H1 (cell line): ENCODE measurements at regions not wholly inside any gene's neighbourhood (a gene's known extent, or its start where the extent isn't known, plus 50 kb on each side); places are given as distances from the start of the nearest gene placed in this dataset.

ENCODE experiments used
- CTCF ChIA-PET: fragments of 300-600 bp; sonication (Branson Sonifier 250); formaldehyde crosslinking; loops from one replicate; lab custom pipeline; 2021; ENCODE audit not compliant: partially characterized antibody; lab: Charles Lee
- POLR2A ChIA-PET: fragments of 300-600 bp; sonication (Branson Sonifier 250); formaldehyde crosslinking; loops from one replicate; lab custom pipeline; 2021; ENCODE audit warnings: inconsistent platforms; ENCODE audit not compliant: partially characterized antibody; lab: Charles Lee
- DNase-seq, 2 experiments: peaks; one replicate each; pipeline versions ENCODE4 v3.0.0 to v3.0.0-alpha.2; 2010 to 2022; ENCODE audit warnings: low spot score in 2 of 2, low read depth in 1 of 2, mixed read lengths in 1 of 2
- FAIRE-seq: peaks from 2 replicates; lab custom pipeline; 2011; peaks lifted over from hg19 to GRCh38; lab: Jason Lieb, UNC
- H2AFZ ChIP-seq: 2 replicates; pipeline ENCODE4 v1.8.1; 2012; ENCODE audit warnings: low read length, inconsistent platforms
- H2AK5ac ChIP-seq: 2 replicates; pipeline ENCODE4 v1.6.1; 2013; ENCODE audit warnings: low read depth, low read length
- H2BK120ac ChIP-seq: replicated peaks from 2 replicates; pipeline ENCODE3; 2013; ENCODE audit warnings: low read depth, low read length, inconsistent platforms
- H2BK12ac ChIP-seq: 2 replicates; pipeline ENCODE4 v1.6.1; 2013; ENCODE audit warnings: low read depth, low read length
- H2BK15ac ChIP-seq: 2 replicates; pipeline ENCODE4 v1.6.1; 2013; ENCODE audit warnings: low read length
- H2BK20ac ChIP-seq: 2 replicates; pipeline ENCODE4 v1.6.1; 2013; ENCODE audit warnings: low read length
- H2BK5ac ChIP-seq: 2 replicates; pipeline ENCODE4 v1.6.1; 2013; ENCODE audit warnings: low read depth, low read length
- H3K14ac ChIP-seq: 2 replicates; pipeline ENCODE4 v1.6.1; 2013; ENCODE audit warnings: inconsistent platforms; ENCODE audit not compliant: insufficient read length
- H3K18ac ChIP-seq: 2 replicates; pipeline ENCODE4 v1.6.1; 2013; ENCODE audit warnings: low read length; ENCODE audit errors: extremely low read depth
- H3K23ac ChIP-seq: 2 replicates; pipeline ENCODE4 v1.6.1; 2013; ENCODE audit warnings: inconsistent platforms; ENCODE audit not compliant: insufficient read length
- H3K23me2 ChIP-seq: 2 replicates; pipeline ENCODE4 v1.6.1; 2013; ENCODE audit warnings: low read depth, low read length
- H3K27ac ChIP-seq: 2 replicates; pipeline ENCODE4 v1.6.1; 2011; ENCODE audit warnings: low read depth, low read length, inconsistent platforms
- H3K27me3 ChIP-seq, 4 experiments: replicated peaks in 1 of 4; 1 replicate in 1 of 4; 2 replicates in 3 of 4; pipeline versions ENCODE4 v1.6.1 to v1.8.1; 2011 to 2013; ENCODE audit warnings: low read length in 3 of 4, mild to moderate bottlenecking in 3 of 4, inconsistent platforms in 2 of 4, mixed read lengths in 2 of 4, moderate library complexity in 1 of 4; ENCODE audit not compliant: control insufficient read depth in 3 of 4, insufficient read depth in 3 of 4; ENCODE audit errors: extremely low read depth in 1 of 4
- H3K36me3 ChIP-seq, 4 experiments: 2 replicates each; pipeline versions ENCODE4 v1.6.1 to v1.8.1; 2011 to 2013; ENCODE audit warnings: mild to moderate bottlenecking in 4 of 4, low read length in 3 of 4, moderate library complexity in 2 of 4, control low read depth in 1 of 4, inconsistent platforms in 1 of 4; ENCODE audit not compliant: insufficient read depth in 4 of 4, control insufficient read depth in 2 of 4
- H3K4ac ChIP-seq: replicated peaks from 2 replicates; pipeline ENCODE3; 2013; ENCODE audit warnings: low read length, low read depth, mixed read lengths, inconsistent platforms; ENCODE audit not compliant: insufficient read length
- H3K4me1 ChIP-seq, 4 experiments: replicated peaks in 1 of 4; 1 replicate in 1 of 4; 2 replicates in 3 of 4; pipeline versions ENCODE4 v1.6.1 to v1.8.1; 2011 to 2013; ENCODE audit warnings: low read length in 3 of 4, inconsistent platforms in 2 of 4, mixed read lengths in 1 of 4; ENCODE audit not compliant: insufficient read depth in 4 of 4, control insufficient read depth in 3 of 4
- H3K4me2 ChIP-seq, 2 experiments: 2 replicates each; pipeline versions ENCODE4 v1.6.1 to v1.8.1; 2011 to 2013; ENCODE audit warnings: low read depth in 2 of 2, low read length in 2 of 2, control low read depth in 1 of 2, inconsistent platforms in 1 of 2, mild to moderate bottlenecking in 1 of 2; ENCODE audit not compliant: insufficient read depth in 1 of 2
- H3K4me3 ChIP-seq, 4 experiments: fragments of 200-600, 300-600 bp in 1 of 4; sonication (generic), shearing (Covaris generic), sonication (Bioruptor Twin) in 1 of 4; 2 replicates each; pipeline versions ENCODE4 v1.5.1 to v1.8.1; 2011 to 2016; ENCODE audit warnings: low read length in 4 of 4, low read depth in 3 of 4, control low read depth in 2 of 4, inconsistent platforms in 2 of 4, mild to moderate bottlenecking in 2 of 4, mixed read lengths in 1 of 4, moderate library complexity in 1 of 4; ENCODE audit not compliant: insufficient read depth in 2 of 4; ENCODE audit errors: extremely low read depth in 1 of 4
- H3K56ac ChIP-seq: replicated peaks from 2 replicates; pipeline ENCODE3; 2013; ENCODE audit warnings: low read depth, mild to moderate bottlenecking, mixed read lengths, low read length, inconsistent platforms; ENCODE audit not compliant: insufficient read length
- H3K79me1 ChIP-seq: 2 replicates; pipeline ENCODE4 v1.6.1; 2013; ENCODE audit warnings: low read depth, low read length, control low read depth
- H3K79me2 ChIP-seq, 2 experiments: 2 replicates each; pipeline versions ENCODE4 v1.6.1 to v1.8.1; 2012 to 2013; ENCODE audit warnings: low read length in 2 of 2, mild to moderate bottlenecking in 2 of 2, inconsistent platforms in 1 of 2; ENCODE audit not compliant: insufficient read depth in 2 of 2, control insufficient read depth in 1 of 2
- H3K9ac ChIP-seq, 4 experiments: replicated peaks in 1 of 4; 1 replicate in 1 of 4; 2 replicates in 3 of 4; pipeline versions ENCODE4 v1.6.1 to v1.8.1; 2011 to 2013; ENCODE audit warnings: low read depth in 3 of 4, low read length in 3 of 4, control low read depth in 2 of 4, mild to moderate bottlenecking in 2 of 4, moderate library complexity in 2 of 4, inconsistent platforms in 1 of 4; ENCODE audit errors: extremely low read depth in 1 of 4
- H3K9me3 ChIP-seq, 2 experiments: 2 replicates each; pipeline versions ENCODE4 v1.6.1 to v1.8.1; 2012 to 2013; ENCODE audit warnings: mild to moderate bottlenecking in 2 of 2, moderate library complexity in 2 of 2, control low read depth in 1 of 2, inconsistent platforms in 1 of 2, low read depth in 1 of 2, low read length in 1 of 2, mixed read lengths in 1 of 2; ENCODE audit not compliant: insufficient read depth in 2 of 2
- H4K20me1 ChIP-seq, 2 experiments: replicated peaks in 1 of 2; 2 replicates each; pipeline versions ENCODE3 to v1.8.1; 2011 to 2013; ENCODE audit warnings: inconsistent platforms in 2 of 2, low read length in 2 of 2, mild to moderate bottlenecking in 1 of 2; ENCODE audit not compliant: insufficient read depth in 2 of 2, control insufficient read depth in 1 of 2
- H4K5ac ChIP-seq: 2 replicates; pipeline ENCODE4 v1.6.1; 2013; ENCODE audit warnings: low read length, low read depth, mixed read lengths, inconsistent platforms; ENCODE audit not compliant: insufficient read length
- H4K8ac ChIP-seq: 2 replicates; pipeline ENCODE4 v1.8.0; 2013; ENCODE audit warnings: mild to moderate bottlenecking, moderate library complexity, low read length, inconsistent platforms; ENCODE audit not compliant: insufficient read depth; ENCODE audit errors: extremely low read depth
- H4K91ac ChIP-seq: replicated peaks from 2 replicates; pipeline ENCODE3; 2013; ENCODE audit warnings: low read length, mixed read lengths, inconsistent platforms; ENCODE audit not compliant: insufficient read length
- CBX5 ChIP-seq: fragments of 300-800, 300-1000 bp; sonication (generic); IDR thresholded peaks from 2 replicates; pipeline ENCODE4 v1.7.1; 2016; ENCODE audit warnings: antibody characterized with exemption, low read length, low read depth
- EP300 ChIP-seq, 2 experiments: IDR thresholded peaks; 1 replicate in 1 of 2; 2 replicates in 1 of 2; pipeline ENCODE4 v1.6.1; 2011 to 2012; ENCODE audit warnings: low read depth in 2 of 2, low read length in 2 of 2, mild to moderate bottlenecking in 2 of 2, borderline replicate concordance in 1 of 2, inconsistent platforms in 1 of 2, moderate library complexity in 1 of 2
- NANOG ChIP-seq: IDR thresholded peaks from 2 replicates; pipeline ENCODE4 v1.6.1; 2011; ENCODE audit warnings: low read length, low read depth, mild to moderate bottlenecking, inconsistent platforms; ENCODE audit not compliant: insufficient read depth, poor library complexity, severe bottlenecking
- NRF1 ChIP-seq: IDR thresholded peaks from 2 replicates; pipeline ENCODE4 v1.6.1; 2011; ENCODE audit warnings: mild to moderate bottlenecking, low read depth, low read length, improper control_type of control experiment
- RBBP5 ChIP-seq: IDR thresholded peaks from 2 replicates; pipeline ENCODE4 v1.7.1; 2012; ENCODE audit warnings: low read depth, mild to moderate bottlenecking, inconsistent platforms, low read length, moderate library complexity, borderline replicate concordance
- SIN3A ChIP-seq, 2 experiments: IDR thresholded peaks in 1 of 2; conservative IDR thresholded peaks in 1 of 2; 2 replicates each; pipeline ENCODE4 v1.6.1; 2011 to 2012; ENCODE audit warnings: low read length in 2 of 2, improper control_type of control experiment in 1 of 2, low read depth in 1 of 2, mild to moderate bottlenecking in 1 of 2
- TAF1 ChIP-seq: IDR thresholded peaks from 2 replicates; pipeline ENCODE4 v1.6.1; 2011; ENCODE audit warnings: mild to moderate bottlenecking, low read depth, low read length
- TEAD4 ChIP-seq: IDR thresholded peaks from 2 replicates; pipeline ENCODE4 v1.6.1; 2012; ENCODE audit warnings: low read depth, low read length, inconsistent platforms, mixed read lengths
- WGBS, 2 experiments: shearing (Covaris generic) in 1 of 2; methylation state at CpG; one replicate each; pipeline versions ENCODE4 v1.1.6 to v1.1.7; 2013 to 2015; ENCODE audit warnings: low lambda C conversion rate in 2 of 2, mixed read lengths in 2 of 2, inconsistent platforms in 1 of 2, low coverage in 1 of 2, missing lambda C conversion rate in 1 of 2; ENCODE audit not compliant: insufficient replicate concordance in 2 of 2, insufficient coverage in 1 of 2, insufficient read length in 1 of 2; ENCODE audit errors: extremely low coverage in 1 of 2, missing lambda C conversion rate in 1 of 2; 5-methylcytosine and 5-hydroxymethylcytosine counted together
- TF ChIP-seq, protein P1 (sequence below), 3 experiments: IDR thresholded peaks; 1 replicate in 2 of 3; 2 replicates in 1 of 3; pipeline versions ENCODE4 v1.5.1 to v1.6.1; 2011; ENCODE audit warnings: low read length in 3 of 3, mild to moderate bottlenecking in 3 of 3, inconsistent platforms in 2 of 3, low read depth in 1 of 3, moderate library complexity in 1 of 3; ENCODE audit not compliant: insufficient read depth in 1 of 3; ENCODE audit errors: control extremely low read depth in 1 of 3

DNA sequence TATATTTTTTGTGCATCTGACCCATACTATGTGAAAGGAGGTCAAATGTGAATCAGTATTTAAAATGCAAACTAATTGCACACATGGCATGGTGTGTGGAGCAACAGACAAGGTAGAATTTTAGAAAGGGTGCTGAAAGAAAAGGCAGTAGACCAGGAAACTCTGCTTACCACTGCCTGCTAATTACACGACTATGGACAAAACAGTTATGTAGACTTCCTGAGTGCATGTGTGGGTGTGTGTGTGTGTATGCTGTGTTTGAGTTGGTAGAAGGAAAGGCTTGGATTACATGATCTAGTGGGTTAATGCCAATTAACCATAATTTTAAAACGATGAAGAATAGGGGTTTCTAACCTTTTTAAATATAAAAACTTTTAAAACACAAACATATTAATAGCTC, 349.9 kb downstream of the SH3GL2 start:
- H2BK5ac ChIP-seq = no peak overlapping the region
- DNase-seq (no peak), FAIRE-seq (no peak)
- no peak overlapping the region for H3K14ac ChIP-seq
- H2BK12ac ChIP-seq = no peak overlapping the region
- no peak overlapping the region for H2AK5ac ChIP-seq
- no peak overlapping the region for H3K23ac ChIP-seq
- H4K8ac ChIP-seq = no peak overlapping the region
- no peaks in the 10 kb centered on the region for H4K20me1 ChIP-seq
- H2BK120ac ChIP-seq = no peak overlapping the region
- no peak overlapping the region for H3K4ac ChIP-seq
- H3K27me3 ChIP-seq = no peaks in the 10 kb centered on the region
- H3K9ac ChIP-seq = no peak overlapping the region
- CTCF ChIA-PET = interaction anchor here (1.0 kb wide), 1 partner anchor 86 kb away, joined by 3 read pairs; no protein-coding TSS in a partner anchor
- H4K5ac ChIP-seq = no peak overlapping the region
- WGBS, 2 experiments = 91% methylated on average over 2 of the region's 2 CpGs; no CpG with 5 or more reads in 1 of the 2 experiments
- no peak overlapping the region for H2BK20ac ChIP-seq
- POLR2A ChIA-PET = no interaction called here
- no peaks in the 10 kb centered on the region for H3K23me2 ChIP-seq
- no peak overlapping the region for H2AFZ ChIP-seq
- no peak overlapping the region for H3K56ac ChIP-seq
- no peak overlapping the region for H2BK15ac ChIP-seq
- H3K4me3 ChIP-seq = no peak overlapping the region
- no peak overlapping the region for H3K27ac ChIP-seq
- no peaks in the 10 kb centered on the region for H3K9me3 ChIP-seq
- no peaks in the 10 kb centered on the region for H3K36me3 ChIP-seq
- H3K4me1 ChIP-seq = peaks cover 1 to 14% (median 5%) of the 10 kb centered on the region in 4 experiments; a peak in 4 of 7 replicates
- no peaks in the 10 kb centered on the region for H3K79me2 ChIP-seq
- no peak overlapping the region for H4K91ac ChIP-seq
- no peak overlapping the region for H3K18ac ChIP-seq
- no peaks in the 10 kb centered on the region for H3K79me1 ChIP-seq
- no peak overlapping the region for H3K4me2 ChIP-seq
- no peak for TF ChIP-seq NRF1
- TF ChIP-seq, protein P1, sequence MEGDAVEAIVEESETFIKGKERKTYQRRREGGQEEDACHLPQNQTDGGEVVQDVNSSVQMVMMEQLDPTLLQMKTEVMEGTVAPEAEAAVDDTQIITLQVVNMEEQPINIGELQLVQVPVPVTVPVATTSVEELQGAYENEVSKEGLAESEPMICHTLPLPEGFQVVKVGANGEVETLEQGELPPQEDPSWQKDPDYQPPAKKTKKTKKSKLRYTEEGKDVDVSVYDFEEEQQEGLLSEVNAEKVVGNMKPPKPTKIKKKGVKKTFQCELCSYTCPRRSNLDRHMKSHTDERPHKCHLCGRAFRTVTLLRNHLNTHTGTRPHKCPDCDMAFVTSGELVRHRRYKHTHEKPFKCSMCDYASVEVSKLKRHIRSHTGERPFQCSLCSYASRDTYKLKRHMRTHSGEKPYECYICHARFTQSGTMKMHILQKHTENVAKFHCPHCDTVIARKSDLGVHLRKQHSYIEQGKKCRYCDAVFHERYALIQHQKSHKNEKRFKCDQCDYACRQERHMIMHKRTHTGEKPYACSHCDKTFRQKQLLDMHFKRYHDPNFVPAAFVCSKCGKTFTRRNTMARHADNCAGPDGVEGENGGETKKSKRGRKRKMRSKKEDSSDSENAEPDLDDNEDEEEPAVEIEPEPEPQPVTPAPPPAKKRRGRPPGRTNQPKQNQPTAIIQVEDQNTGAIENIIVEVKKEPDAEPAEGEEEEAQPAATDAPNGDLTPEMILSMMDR (IDR thresholded peaks at IDR 0.05; ENCODE audit: control extremely low read depth in 1 of 3, insufficient read depth in 1 of 3, low read depth in 1 of 3, low read length in 3 of 3) = no peak
- no peak for TF ChIP-seq RBBP5
- no peak for TF ChIP-seq EP300 (IDR thresholded peaks at IDR 0.05; ENCODE audit: borderline replicate concordance in 1 of 2, low read depth in 2 of 2, low read length in 2 of 2)
- no peak for TF ChIP-seq TEAD4
- TF ChIP-seq TAF1 = no peak
- TF ChIP-seq SIN3A (conservative IDR thresholded peaks at IDR 0.05 in 1 of 2, IDR thresholded peaks at IDR 0.05 in 1 of 2; ENCODE audit: low read depth in 1 of 2, low read length in 2 of 2) = no peak
- TF ChIP-seq CBX5 = no peak
- no peak for TF ChIP-seq NANOG
